Activated CD4-positive, alpha-beta T cell treated with anti-CD3 and anti-CD28 coated beads, Interleukin-2, amount 50 U/mL, for 48 hours (primary cell): ENCODE measurements at regions not wholly inside any gene's neighbourhood (a gene's known extent, or its start where the extent isn't known, plus 50 kb on each side); places are given as distances from the start of the nearest gene placed in this dataset.

Experiments
- DNase-seq, 2 experiments: peaks; one replicate each; pipeline ENCODE4 v3.0.0-alpha.2; 2020

- DNase-seq: no peak
These were observed 1082.3 kb upstream of the PABPC4L start for GRCh38 chr4:135283934-135284333.

- no peak for DNase-seq
These were observed 1081.1 kb upstream of the PABPC4L start for GRCh38 chr4:135282676-135283075.

- no peak for DNase-seq
These were observed 1079.6 kb upstream of the PABPC4L start for GRCh38 chr4:135281230-135281629.

- no peak for DNase-seq
These were observed 1076.4 kb upstream of the PABPC4L start for GRCh38 chr4:135277980-135278315.

GRCh38 chr4:135277068-135277979 lies 1075.7 kb upstream of the PABPC4L start:
- DNase-seq: no peak

GRCh38 chr4:135274416-135274815 lies 1072.8 kb upstream of the PABPC4L start:
- DNase-seq: no peak

- DNase-seq: no peak
These were observed 1067.7 kb upstream of the PABPC4L start for GRCh38 chr4:135269125-135269890.

GRCh38 chr4:135268369-135268768 lies 1066.8 kb upstream of the PABPC4L start:
- DNase-seq: no peak

GRCh38 chr4:135267148-135267865 lies 1065.7 kb upstream of the PABPC4L start:
- no peak for DNase-seq

- DNase-seq: no peak
These were observed 1054.5 kb upstream of the PABPC4L start for GRCh38 chr4:135256111-135256510.

- no peak for DNase-seq
These were observed 1048.5 kb upstream of the PABPC4L start for GRCh38 chr4:135250040-135250439.

GRCh38 chr4:135249024-135249423 lies 1047.4 kb upstream of the PABPC4L start:
- no peak for DNase-seq

GRCh38 chr4:135244696-135245095 lies 1043.1 kb upstream of the PABPC4L start:
- no peak for DNase-seq

- DNase-seq: no peak
These were observed 1042.5 kb upstream of the PABPC4L start for GRCh38 chr4:135244056-135244455.

- no peak for DNase-seq
These were observed 1039.2 kb upstream of the PABPC4L start for GRCh38 chr4:135240796-135241195.

- no peak for DNase-seq
These were observed 1038.4 kb upstream of the PABPC4L start for GRCh38 chr4:135239964-135240363.

- DNase-seq: no peak
These were observed 1037.4 kb upstream of the PABPC4L start for GRCh38 chr4:135238940-135239339.

- no peak for DNase-seq
These were observed 1034.5 kb upstream of the PABPC4L start for GRCh38 chr4:135236048-135236447.

- no peak for DNase-seq
These were observed 1026.3 kb upstream of the PABPC4L start for GRCh38 chr4:135227842-135228241.

- no peak for DNase-seq
These were observed 1024.0 kb upstream of the PABPC4L start for GRCh38 chr4:135225551-135225950.

- DNase-seq: no peak
These were observed 1008.8 kb upstream of the PABPC4L start for GRCh38 chr4:135210341-135210740.

- no peak for DNase-seq
These were observed 1005.9 kb upstream of the PABPC4L start for GRCh38 chr4:135207531-135207930.

GRCh38 chr4:135204311-135204710 lies 1002.7 kb upstream of the PABPC4L start:
- DNase-seq: no peak
